Endothelial cell of umbilical vein (primary cell): ENCODE measurements at regions not wholly inside any gene's neighbourhood (a gene's known extent, or its start where the extent isn't known, plus 50 kb on each side); places are given as distances from the start of the nearest gene placed in this dataset.

Experiments used
- EZH2 ChIP-seq: IDR thresholded peaks from 2 replicates; pipeline ENCODE4 v1.6.1; 2012; ENCODE audit warnings: borderline replicate concordance, low read depth, mild to moderate bottlenecking, moderate library complexity, low read length, inconsistent platforms; ENCODE audit not compliant: severe bottlenecking
- GATA2 ChIP-seq: IDR thresholded peaks from 2 replicates; pipeline ENCODE4 v1.7.0; 2011; ENCODE audit warnings: low read depth, mild to moderate bottlenecking, moderate library complexity, mixed read lengths, low read length; ENCODE audit not compliant: insufficient read length, insufficient read depth
- JUN ChIP-seq: IDR thresholded peaks from 2 replicates; pipeline ENCODE4 v1.6.1; 2011; ENCODE audit warnings: borderline replicate concordance, low read depth; ENCODE audit not compliant: insufficient read length, insufficient read depth
- POLR2A ChIP-seq: IDR thresholded peaks from 2 replicates; pipeline ENCODE4 v1.6.1; 2012; ENCODE audit warnings: low read depth, mild to moderate bottlenecking, control low read depth, low read length
- POLR2AphosphoS5 ChIP-seq: IDR thresholded peaks from 2 replicates; pipeline ENCODE4 v1.6.1; 2012; ENCODE audit warnings: low read depth, mild to moderate bottlenecking, control low read depth, low read length, moderate library complexity; ENCODE audit not compliant: insufficient read depth
- TF ChIP-seq, protein P1 (sequence below), 2 donors: IDR thresholded peaks; 1 replicate in 1 of 2; 2 replicates in 1 of 2; pipeline ENCODE4 v1.5.1; 2011; ENCODE audit warnings: low read length in 2 of 2, mild to moderate bottlenecking in 2 of 2, moderate library complexity in 2 of 2, control low read depth in 1 of 2, inconsistent platforms in 1 of 2, low read depth in 1 of 2; ENCODE audit not compliant: insufficient read depth in 1 of 2; ENCODE audit errors: extremely low read depth in 1 of 2

- TF ChIP-seq POLR2AphosphoS5 (no peak), POLR2A (no peak), EZH2 (no peak), JUN (no peak), GATA2 (no peak)
- TF ChIP-seq, protein P1, sequence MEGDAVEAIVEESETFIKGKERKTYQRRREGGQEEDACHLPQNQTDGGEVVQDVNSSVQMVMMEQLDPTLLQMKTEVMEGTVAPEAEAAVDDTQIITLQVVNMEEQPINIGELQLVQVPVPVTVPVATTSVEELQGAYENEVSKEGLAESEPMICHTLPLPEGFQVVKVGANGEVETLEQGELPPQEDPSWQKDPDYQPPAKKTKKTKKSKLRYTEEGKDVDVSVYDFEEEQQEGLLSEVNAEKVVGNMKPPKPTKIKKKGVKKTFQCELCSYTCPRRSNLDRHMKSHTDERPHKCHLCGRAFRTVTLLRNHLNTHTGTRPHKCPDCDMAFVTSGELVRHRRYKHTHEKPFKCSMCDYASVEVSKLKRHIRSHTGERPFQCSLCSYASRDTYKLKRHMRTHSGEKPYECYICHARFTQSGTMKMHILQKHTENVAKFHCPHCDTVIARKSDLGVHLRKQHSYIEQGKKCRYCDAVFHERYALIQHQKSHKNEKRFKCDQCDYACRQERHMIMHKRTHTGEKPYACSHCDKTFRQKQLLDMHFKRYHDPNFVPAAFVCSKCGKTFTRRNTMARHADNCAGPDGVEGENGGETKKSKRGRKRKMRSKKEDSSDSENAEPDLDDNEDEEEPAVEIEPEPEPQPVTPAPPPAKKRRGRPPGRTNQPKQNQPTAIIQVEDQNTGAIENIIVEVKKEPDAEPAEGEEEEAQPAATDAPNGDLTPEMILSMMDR (IDR thresholded peaks at IDR 0.05; ENCODE audit: extremely low read depth in 1 of 2, insufficient read depth in 1 of 2, low read depth in 1 of 2, low read length in 2 of 2) = no peak
Measured at GRCh38 chr7:76129366-76129765, 72.3 kb upstream of the SRRM3 start.
